Activated CD4-positive, alpha-beta T cell treated with anti-CD3 and anti-CD28 coated beads, Interleukin-2, Interleukin-6, amounts not matched to agents 100 ng/mL and 50 ng/mL, durations not matched to agents 16 hours and 8 hours (primary cell): ENCODE measurements at regions not wholly inside any gene's neighbourhood (a gene's known extent, or its start where the extent isn't known, plus 50 kb on each side); places are given as distances from the start of the nearest gene placed in this dataset.
A peak's percentile ranks its signal among the peaks of the same experiment; 100 is the strongest.

Source experiments
- DNase-seq: peaks from one replicate; pipeline ENCODE4 v3.0.0-alpha.2; 2020

- no peak for DNase-seq
These were observed 87.6 kb downstream of the ADRB2 start for GRCh38 chr5:148913985-148914431.

DNA sequence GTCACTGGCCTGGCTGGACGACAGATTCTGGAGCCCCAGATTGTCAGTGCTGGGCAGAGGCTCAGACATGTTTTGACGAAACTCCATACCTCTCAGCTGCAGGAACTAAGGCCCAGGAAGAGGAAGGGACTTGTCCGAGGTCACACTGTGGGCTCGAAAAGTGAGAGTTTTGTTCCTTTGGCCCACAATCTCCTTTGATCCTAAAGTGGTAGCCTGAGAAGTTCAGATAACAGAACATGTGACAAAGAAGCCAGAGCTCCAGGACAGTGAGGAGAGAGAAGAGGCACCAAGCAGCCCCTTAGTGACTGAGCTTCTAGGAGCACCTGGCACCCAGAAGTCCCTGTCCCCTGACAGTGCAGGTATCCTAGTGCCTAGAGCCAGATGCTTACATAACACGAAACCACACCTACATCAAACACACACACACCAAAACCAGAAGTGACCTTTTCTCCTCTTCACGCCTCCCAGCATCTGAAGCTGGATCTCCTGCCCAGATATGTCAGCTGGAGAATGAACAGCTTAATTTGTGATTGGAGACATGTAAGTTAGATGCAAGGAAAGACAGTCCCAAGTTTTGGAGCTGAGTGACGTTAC lies 88.9 kb downstream of the ADRB2 start:
- peak; percentile 4 for DNase-seq

DNA sequence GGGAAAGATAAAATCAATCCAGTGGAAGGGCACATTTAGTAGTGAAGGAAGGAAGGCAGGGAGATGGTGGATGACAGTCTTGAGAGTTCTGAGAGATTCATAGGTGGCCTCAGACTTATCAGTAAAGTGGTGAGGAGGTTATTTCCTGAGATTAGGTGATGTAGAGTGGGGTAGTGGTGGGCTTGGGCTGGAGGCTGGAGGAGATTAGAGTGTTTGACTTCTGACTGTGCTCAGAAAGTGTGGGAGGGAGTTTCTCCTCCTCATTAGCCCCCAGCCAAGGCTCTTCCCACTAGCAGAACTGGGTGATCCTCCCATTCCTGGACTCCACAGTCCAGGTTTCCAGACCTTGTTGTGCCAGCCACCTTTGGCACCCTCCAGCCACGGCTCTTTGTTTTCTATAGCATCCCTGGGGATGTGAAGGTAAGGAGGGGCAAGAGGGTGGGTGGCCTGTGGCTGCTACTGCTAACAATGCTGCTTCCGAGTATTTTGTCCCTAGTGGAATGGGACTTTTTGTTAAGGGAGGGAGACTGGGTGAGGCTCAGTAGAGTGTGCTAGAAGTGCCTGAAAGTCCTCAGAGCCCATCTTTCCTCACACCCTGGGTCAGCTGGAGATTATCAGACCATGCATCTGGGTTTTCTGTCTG lies 94.4 kb downstream of the ADRB2 start:
- DNase-seq: no peak

DNA sequence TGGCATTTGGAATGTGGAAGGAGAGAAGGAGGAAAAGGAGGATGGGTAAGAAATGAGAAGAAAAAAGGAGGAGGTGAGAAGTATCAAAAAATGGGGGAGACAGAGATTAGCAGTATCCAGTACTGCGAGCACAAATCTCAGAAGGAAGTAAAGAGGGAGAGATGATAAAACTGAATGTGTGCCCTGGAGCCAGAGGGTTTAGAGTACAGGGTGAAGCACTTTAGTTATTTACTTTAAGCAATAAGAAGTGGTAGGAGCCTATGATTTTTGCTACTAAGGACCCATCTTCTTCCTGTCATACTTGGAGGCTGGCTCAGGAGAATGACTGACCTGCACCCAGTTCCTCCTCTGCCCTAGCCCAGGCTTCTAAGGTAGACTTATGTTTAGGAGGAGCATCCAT lies 94.9 kb downstream of the ADRB2 start:
- DNase-seq: no peak

DNA sequence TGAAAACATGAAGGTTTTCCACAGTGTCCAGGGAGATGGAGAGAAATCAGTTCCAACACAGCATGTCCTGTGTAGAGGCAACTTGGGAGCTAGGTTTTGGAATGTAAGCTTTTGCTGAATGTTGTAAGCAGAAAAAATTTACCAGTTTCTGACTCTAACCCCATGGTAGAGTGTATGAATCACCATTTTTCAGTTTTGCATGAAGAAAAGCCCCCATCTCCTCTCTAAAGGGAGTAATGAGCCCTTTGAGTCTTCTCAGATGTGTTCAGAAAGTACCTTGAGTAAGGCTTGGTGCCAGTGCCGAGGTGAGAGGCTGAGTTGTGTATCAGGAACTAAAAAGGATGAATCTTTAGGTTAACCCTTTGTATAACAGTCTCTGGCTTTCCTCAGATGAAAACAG lies 96.2 kb downstream of the ADRB2 start:
- DNase-seq: peak; percentile 7

- no peak for DNase-seq
These were observed 96.6 kb downstream of the ADRB2 start for GRCh38 chr5:148923023-148923422.

- no peak for DNase-seq
These were observed 98.4 kb downstream of the ADRB2 start for GRCh38 chr5:148924817-148925216.

GRCh38 chr5:148926207-148926606 lies 99.8 kb downstream of the ADRB2 start:
- DNase-seq: no peak

DNA sequence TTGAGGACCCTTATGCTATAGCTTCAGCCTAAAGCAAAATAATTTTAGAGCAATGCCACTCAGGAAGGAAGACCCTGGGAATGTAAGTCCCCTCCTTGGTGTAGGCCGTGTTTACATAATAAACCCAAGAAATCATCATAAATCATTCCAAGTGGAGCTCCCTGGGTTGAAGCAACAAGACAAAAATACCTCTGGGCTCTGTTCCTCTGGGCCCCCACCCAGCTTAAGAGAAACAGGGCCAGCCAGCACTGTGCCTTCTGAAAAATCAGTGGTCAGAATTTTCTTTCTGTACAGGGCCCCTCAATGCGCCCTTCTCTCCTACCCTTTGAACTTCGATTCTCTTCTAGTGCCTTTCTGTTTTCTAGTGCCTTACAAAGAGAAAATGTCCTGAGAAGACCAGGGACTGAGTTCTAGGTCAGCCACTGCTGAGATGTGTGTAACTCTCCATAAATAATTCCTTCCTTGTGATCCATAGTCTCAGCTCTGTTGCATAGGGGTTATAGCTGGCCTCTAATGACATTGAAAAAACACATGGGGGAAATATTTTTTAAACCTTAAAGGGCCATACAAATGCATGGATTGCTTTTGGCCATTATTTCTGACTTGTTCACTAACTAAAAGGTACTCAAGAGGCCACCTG lies 101.0 kb downstream of the ADRB2 start:
- no peak for DNase-seq

- no peak for DNase-seq
These were observed 101.7 kb downstream of the ADRB2 start for GRCh38 chr5:148928141-148928540.

DNA sequence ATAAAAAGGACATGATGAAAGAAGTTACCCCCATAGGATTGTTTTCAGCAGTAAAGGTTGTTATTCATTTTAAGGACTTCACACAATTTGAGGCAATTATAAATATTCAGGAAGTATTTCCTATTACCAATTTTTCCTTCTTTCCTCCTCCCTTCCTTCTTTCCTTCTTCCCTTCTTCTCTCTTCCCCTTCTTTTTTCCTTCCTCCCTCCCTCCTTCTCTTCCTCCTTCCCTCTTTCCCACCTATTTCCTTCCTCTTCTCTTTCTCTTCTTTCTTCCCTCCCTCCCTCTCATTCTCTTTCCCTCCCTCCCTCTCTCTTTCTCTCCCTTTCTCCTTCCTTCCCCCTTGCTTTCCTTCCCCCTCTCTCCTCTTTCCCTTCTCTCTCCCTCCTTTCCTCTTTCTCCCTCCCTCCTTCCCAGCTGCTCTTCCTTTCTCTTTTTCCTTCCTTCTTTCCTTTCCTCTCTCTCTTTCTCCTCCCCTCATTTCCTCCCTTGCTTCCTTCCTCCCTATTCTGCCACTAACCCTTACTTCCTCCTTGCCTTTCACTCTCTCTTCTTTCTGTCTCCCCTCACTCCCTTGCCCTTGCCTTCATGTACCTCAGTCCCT lies 105.1 kb downstream of the ADRB2 start:
- no peak for DNase-seq

DNA sequence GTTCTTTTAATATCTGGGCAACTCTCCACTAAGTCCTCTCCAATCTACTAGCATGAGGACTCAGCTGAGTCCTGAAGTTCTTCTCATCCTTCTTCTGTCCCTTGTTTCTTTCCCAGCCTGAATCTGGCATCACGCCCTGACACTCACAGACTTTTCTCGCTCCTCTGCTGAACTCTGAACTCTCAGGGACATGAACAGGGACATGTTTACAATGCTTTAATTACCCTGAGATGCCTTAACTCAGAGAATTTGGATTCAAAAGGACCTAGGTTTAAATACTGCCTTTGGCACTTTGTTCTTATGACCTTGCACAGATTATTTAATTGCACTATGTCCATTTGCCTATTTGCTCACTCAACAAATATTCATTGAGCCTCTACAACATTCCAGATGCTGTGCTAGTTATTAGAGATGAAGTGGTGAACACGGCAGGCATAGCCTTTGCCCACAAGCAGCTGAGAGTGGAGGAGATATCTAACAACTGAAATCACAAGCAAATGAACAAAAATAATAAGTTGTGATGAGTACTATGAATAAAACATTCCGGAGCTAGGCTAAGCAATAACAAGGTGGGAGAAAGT lies 106.0 kb downstream of the ADRB2 start:
- no peak for DNase-seq

DNA sequence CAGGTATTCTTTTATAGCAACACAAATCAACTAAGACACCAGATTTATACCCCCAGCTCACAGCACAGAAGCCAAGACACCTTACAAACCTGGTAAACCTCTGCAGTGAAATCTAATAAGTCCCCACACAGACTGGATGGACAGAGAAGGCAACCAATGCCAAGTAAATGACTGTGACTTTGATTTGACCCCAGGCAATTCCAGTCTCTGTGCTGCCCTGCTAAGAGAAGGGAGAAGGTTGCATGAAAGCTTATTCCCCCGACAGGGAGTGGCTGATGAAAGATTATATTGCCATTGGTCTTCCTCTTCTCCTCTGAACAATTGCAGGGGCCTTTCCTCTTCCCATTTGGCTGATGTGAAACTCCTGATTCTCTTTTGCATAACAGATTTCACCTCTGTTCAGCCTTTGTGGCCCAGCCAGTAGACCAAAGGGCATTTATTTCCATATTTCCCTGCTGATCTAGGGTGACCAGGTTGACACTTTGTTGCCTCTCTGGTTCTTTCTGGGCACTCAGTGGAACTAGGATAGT lies 107.6 kb downstream of the ADRB2 start:
- DNase-seq: no peak

DNA sequence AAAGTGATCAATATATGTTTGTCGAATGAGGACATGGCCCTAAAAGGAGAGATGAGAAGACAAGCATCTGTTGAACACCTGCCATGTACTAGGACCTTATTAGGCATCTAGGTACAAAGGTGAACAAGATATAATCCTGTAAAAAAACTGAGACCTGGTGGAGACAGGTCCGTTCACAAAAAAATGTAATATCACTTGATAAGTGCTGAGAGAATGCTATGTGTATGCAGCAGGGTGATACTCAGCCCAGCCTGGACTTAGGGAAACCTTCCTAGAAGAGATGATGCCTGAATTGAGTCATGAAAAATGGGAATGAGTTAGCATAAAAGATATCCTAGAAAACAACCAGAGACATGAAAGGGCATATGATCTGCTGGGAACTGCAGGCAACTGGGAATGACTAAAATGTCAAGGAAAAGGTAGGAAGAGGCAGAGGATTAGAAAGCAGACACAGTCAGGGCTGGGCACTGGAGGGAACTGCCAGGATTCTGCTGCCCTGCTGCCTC lies 108.5 kb downstream of the ADRB2 start:
- DNase-seq: no peak

DNA sequence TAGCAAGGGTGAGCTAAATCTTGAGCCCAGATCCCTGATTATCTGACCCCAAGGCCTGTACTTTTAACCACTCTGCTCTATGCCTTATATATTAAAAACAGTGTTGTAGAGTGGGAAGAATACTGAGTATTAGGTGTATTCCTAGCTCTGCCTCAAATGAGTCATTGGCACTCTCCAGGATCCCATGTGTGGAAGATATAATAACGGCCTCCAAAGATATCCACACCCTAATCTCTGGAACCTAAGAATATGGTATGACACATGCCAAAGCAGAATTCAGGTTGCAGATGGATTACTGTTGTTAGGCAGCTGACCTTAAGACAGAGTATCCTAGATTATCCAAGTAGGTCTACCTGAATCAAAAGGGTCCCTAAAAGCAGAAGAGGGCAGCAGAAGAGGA lies 110.8 kb downstream of the ADRB2 start:
- DNase-seq: no peak

- no peak for DNase-seq
These were observed 111.6 kb downstream of the ADRB2 start for GRCh38 chr5:148937830-148938521.

GRCh38 chr5:148938522-148938882 lies 112.1 kb downstream of the ADRB2 start:
- no peak for DNase-seq

GRCh38 chr5:148939676-148940075 lies 113.3 kb downstream of the ADRB2 start:
- DNase-seq: no peak

GRCh38 chr5:148941810-148942209 lies 115.4 kb downstream of the ADRB2 start:
- no peak for DNase-seq

DNA sequence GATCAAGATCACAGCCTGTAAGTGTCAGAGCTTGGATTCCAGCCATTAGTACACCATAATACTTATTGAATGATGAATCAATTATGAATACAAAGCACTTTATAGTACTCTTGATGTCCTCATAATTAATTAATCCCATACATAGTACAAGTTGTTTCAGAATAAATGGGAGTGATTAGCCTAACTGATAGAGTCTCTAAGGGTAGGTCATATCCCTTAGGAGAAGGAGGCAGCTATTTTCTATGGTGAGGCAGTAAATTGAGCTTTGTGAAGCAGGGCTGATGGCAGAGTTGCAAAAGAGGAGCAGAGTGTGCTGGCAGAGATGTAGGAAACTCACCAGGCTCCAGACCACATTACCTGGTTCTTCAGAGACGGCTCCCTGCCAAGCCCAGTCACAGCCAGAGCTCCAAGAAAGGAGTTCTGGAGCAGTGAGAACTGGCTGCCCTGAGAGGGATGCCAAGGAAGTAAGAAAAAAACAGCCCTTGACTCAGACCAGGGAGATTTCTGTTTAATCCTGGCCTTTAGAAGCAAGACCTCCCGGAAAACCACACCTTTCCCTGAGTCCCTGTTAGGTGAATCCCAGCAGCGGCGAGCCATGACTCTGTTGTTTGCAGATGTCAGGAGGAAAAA lies 112.9 kb downstream of the SH3TC2 start:
- DNase-seq: no peak

DNA sequence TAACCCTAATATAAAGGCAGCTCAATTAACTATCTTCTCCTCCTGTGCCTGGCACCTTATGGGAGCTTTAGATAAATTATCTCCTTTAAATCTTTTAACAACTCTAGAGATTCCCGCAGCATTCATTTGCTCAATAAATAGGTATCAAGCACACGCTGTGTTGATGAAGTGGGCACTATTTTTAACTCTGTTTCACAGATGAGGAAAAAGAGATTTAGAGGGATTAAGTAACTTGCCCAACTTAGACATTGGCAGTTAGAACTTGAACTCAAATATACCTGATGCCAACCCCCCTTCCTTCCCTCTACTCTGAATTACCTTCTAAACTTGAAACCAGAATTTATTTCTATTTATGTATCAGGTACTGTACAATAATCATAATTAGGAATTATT lies 112.4 kb downstream of the SH3TC2 start:
- DNase-seq: no peak

GRCh38 chr5:148950892-148951291 lies 112.0 kb downstream of the SH3TC2 start:
- DNase-seq: no peak
